GM12875 (cell line): ENCODE measurements at regions not wholly inside any gene's neighbourhood (a gene's known extent, or its start where the extent isn't known, plus 50 kb on each side); places are given as distances from the start of the nearest gene placed in this dataset.

Source experiments
- H3K4me3 ChIP-seq: one replicate; pipeline ENCODE4 v1.5.1; 2011; ENCODE audit warnings: low read depth, low read length, control low read depth
- TF ChIP-seq, protein P1 (sequence below): IDR thresholded peaks from 2 replicates; pipeline ENCODE4 v1.5.1; 2011; ENCODE audit warnings: low read depth, mild to moderate bottlenecking, control low read depth, inconsistent platforms, low read length, moderate library complexity, borderline replicate concordance; ENCODE audit not compliant: insufficient read depth

DNA sequence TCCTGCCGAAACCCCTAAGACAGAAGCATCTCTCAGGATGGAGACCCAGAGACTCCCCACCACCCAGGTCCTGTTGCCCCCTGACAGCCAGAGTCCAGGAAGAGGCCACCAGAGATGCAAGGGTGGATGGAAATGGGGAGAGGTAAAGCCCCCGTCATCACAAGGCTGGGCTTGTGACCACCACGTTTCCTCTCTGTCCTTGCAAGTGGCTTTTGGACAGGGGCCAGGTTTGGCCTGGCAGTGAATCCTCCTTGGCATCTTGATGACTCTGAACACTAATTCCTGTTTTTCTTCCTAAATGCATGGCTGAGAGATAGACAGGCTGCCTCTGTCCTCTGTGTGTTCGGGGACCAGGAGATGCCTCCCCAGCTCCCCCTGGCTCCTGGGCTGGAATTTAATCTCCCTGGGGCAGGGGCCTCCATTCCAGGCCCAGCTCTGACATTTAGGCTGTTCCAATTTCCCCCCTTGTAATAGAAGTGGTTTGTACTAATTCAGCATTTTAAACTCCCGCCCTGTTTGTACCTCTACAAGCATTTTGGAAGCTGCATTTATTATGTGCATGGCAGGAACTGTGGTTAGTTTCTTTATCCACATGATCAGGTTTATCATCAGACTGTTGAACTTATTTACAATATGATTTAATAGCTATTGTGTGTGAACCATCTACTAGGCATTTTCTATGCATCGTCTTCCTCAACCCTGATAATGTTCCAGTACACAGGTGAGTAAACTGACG, 116.1 kb upstream of the IRX6 start:
- H3K4me3 ChIP-seq: no peak overlapping the region
- TF ChIP-seq, protein P1, sequence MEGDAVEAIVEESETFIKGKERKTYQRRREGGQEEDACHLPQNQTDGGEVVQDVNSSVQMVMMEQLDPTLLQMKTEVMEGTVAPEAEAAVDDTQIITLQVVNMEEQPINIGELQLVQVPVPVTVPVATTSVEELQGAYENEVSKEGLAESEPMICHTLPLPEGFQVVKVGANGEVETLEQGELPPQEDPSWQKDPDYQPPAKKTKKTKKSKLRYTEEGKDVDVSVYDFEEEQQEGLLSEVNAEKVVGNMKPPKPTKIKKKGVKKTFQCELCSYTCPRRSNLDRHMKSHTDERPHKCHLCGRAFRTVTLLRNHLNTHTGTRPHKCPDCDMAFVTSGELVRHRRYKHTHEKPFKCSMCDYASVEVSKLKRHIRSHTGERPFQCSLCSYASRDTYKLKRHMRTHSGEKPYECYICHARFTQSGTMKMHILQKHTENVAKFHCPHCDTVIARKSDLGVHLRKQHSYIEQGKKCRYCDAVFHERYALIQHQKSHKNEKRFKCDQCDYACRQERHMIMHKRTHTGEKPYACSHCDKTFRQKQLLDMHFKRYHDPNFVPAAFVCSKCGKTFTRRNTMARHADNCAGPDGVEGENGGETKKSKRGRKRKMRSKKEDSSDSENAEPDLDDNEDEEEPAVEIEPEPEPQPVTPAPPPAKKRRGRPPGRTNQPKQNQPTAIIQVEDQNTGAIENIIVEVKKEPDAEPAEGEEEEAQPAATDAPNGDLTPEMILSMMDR: no peak

DNA sequence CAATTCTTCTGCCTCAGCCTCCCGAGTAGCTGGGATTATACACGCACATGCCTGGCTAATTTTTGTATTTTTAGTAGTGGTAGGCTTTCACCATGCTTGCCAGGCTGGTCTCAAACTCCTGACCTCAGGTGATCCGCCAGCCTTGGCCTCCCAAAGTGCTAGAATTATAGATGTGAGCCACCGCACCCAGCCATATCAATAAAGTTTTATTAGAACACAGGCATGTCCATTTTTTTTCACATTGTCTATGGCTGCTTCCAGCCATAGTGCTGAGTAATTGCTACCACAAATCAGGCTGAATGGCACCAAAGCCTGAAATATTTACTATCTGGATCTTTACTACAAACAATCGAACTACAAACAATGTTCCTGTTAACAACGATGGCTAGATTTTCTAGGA, 114.4 kb upstream of the IRX6 start:
- TF ChIP-seq, protein P1: no peak
- no peak overlapping the region for H3K4me3 ChIP-seq

DNA sequence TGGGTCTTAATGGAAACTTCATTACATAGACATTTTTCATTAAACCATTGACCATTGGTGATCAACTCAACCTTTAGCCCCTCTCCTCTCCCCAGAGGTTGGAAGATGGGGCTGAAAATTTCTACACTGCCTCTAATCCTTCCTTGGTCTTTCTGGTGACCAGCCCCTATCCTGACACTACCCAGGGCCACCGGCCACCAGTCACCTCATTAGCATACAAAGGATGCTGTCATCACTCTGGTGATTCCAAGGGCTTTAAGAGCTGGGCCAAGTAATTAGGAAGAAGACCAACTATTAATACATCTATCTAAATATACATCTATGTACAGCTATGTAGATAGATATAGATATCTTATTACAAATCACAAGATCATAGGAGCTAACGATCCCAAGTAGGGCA, 111.2 kb upstream of the IRX6 start:
- no peak overlapping the region for H3K4me3 ChIP-seq
- TF ChIP-seq, protein P1: no peak

DNA sequence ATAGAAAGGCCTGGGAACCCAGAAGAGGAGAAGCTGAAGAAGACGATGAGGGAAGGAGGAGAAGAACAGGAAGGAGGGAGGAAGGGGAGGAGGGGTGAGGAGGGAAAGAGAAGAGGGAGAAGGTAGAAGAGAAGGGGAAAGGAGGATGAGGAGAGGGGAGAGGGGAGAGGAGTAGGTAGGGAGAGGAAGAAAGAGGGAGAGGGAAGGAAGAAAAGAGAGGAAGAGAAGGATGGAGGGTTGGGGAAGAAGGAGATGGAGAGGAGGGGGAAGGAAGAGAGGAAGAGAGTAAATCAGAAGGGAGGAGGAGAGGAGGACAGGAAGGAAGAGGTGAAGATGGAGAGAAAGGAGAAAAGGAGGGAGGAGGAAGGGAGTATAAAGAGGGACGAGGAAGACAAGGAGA, 109.6 kb upstream of the IRX6 start:
- no peak overlapping the region for H3K4me3 ChIP-seq
- TF ChIP-seq, protein P1: no peak

DNA sequence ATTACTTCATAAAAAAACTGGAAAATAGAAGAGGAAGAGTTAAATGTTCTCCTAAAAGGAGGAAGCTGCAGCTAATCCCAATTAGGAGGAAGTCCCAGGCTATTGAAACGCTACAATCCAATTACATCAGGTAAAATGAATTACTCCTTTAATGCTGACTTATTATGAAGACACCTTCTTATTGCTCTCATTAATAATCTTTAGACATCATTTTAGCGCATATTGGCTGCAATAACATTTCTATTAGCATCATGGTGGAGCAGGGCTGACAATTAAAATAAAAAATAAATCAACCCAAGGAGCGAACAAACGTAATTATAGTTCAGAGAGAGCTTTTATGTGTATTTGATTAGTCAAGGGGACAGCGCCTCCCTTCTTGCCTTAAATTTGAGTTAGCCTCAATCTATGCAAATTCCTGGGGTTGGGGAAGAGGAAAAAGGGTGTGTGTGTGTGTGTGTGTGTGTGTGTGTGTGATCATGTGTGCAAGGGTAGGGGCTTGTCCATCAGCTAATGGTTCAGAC, 109.0 kb upstream of the IRX6 start:
- no peak overlapping the region for H3K4me3 ChIP-seq
- TF ChIP-seq, protein P1: no peak

DNA sequence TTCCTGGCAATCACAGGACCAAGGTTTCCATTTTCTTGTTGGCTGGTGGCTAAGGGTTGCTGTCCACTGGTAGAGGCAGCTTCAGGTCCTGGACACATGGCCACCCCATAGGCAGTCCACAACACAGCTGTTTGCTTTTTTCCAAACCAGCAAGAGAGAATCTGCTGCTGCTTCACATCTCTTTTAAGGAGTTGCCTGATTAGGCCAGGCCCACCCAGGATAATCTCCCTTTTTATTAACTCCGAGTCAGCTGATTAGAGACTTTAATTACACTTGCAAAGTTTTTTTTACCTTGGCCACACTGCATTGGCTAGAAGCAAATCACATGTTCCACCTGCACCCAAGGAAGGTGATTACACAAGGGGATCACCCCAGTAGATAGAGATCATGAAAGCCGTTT, 106.6 kb upstream of the IRX6 start:
- no peak overlapping the region for H3K4me3 ChIP-seq
- TF ChIP-seq, protein P1: no peak

DNA sequence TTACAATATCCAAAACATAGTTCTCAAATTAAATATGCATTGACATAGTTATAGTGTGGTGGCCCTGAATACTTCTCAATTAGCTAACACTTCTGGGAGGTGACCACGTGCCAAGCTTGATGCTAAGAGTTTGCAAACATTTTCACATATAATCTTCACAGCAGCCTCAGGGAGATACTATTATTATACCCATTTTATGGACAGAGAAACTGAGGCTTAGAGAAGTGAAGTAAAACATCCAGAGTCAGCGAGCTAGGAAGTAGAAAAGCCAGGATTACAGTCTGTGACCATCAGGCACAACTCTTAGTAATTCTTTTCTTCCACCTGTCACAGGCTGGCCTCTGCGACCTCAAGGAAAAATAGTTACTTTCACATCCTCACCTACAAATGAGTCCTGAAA, 102.2 kb upstream of the IRX6 start:
- H3K4me3 ChIP-seq: no peak overlapping the region
- TF ChIP-seq, protein P1: no peak
